ENCODE measurements at regions not wholly inside any gene's neighbourhood (a gene's known extent, or its start where the extent isn't known, plus 50 kb on each side); places are given as distances from the start of the nearest gene placed in this dataset.
A peak's percentile ranks its signal among the peaks of the same experiment; 100 is the strongest.

DNA sequence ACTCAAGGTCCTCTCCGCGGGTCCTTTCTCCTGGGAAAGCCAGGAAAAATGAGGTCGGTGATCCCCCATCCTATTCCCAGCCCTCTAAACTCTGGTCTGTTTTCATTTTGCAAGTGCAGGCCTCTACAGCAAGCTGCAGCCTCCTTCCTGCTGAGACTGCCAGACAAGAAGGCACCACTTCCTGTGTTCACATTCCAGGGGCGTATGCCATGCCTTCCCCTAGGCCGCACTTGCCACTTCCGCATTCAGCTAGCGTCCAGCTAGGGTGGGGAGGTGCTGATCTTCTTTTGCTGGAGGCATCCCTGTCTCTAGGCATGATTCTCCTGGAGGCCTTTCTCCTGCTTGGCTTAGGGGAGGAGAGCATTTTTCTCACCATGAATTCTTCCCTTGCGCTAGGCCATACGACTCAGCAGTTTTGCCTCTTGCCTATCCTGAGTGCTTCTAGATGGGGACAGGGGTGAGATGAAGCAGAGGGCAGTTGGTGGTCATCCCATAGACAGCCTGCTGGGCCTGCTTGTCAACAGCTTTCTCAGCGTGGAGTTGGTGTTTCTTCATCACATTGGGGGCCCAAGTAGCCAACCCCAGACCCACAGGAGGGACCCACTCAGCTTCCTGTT, 328.9 kb downstream of the RPS24 start:
- intact Hi-C loops (cut with micrococcal nuclease; ENCODE audit: unreplicated experiment), result no loop called here
- no TSS peak for BruUV-seq (replicated peaks)
- no peak overlapping the region for H3K4me3 ChIP-seq (ENCODE audit: low read depth, low read length, poor library complexity, severe bottlenecking)
- peak overlapping the region; percentile 23 for H3K27ac ChIP-seq (ENCODE audit: low read depth, low read length, poor library complexity, severe bottlenecking)
- no peak for DNase-seq (ENCODE audit: low spot score)
- TF ChIP-seq, protein P1, sequence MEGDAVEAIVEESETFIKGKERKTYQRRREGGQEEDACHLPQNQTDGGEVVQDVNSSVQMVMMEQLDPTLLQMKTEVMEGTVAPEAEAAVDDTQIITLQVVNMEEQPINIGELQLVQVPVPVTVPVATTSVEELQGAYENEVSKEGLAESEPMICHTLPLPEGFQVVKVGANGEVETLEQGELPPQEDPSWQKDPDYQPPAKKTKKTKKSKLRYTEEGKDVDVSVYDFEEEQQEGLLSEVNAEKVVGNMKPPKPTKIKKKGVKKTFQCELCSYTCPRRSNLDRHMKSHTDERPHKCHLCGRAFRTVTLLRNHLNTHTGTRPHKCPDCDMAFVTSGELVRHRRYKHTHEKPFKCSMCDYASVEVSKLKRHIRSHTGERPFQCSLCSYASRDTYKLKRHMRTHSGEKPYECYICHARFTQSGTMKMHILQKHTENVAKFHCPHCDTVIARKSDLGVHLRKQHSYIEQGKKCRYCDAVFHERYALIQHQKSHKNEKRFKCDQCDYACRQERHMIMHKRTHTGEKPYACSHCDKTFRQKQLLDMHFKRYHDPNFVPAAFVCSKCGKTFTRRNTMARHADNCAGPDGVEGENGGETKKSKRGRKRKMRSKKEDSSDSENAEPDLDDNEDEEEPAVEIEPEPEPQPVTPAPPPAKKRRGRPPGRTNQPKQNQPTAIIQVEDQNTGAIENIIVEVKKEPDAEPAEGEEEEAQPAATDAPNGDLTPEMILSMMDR (conservative IDR thresholded peaks at IDR 0.05; ENCODE audit: low read depth, low read length), result no peak
- TF ChIP-seq EZH2 (IDR thresholded peaks at IDR 0.05; ENCODE audit: borderline replicate concordance, low read depth, low read length, poor library complexity, severe bottlenecking), result no peak
- ChIA-PET CTCF (no interaction called here), POLR2A (ENCODE audit: low non-redundant PET) (no interaction called here)
- H3K9me3 ChIP-seq (ENCODE audit: low read depth, low read length, poor library complexity, severe bottlenecking), result no peaks in the 10 kb centered on the region
- H3K27me3 ChIP-seq (replicated peaks; ENCODE audit: insufficient read depth, low read depth, low read length, poor library complexity), result no peaks in the 10 kb centered on the region
- H3K4me1 ChIP-seq (ENCODE audit: insufficient read depth, low read length, poor library complexity, severe bottlenecking), result no peaks in the 10 kb centered on the region
- no peaks in the 10 kb centered on the region for H3K36me3 ChIP-seq (ENCODE audit: insufficient read depth, low read length, poor library complexity, severe bottlenecking)

DNA sequence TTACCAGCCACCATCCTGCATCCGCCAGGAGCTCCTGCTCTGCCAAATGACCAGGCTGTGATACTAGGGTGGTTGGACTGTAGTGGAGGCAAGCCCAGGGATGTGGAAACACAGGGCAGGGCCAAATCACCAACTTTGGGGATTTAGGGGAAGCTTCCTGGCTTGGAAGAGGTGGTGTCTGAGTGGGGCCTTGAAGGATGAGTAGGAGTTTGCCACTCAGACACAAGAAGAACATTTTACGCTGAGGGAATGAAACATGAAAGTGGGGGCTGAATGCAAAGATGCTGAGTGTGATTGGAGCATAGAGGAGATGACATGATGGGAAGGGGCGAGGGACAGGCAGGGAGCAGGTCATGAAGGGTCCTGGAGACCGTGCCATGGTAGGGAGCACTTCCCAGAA, 329.5 kb downstream of the RPS24 start:
- intact Hi-C loops (cut with micrococcal nuclease; ENCODE audit: unreplicated experiment), result no loop called here
- TF ChIP-seq, protein P1 (conservative IDR thresholded peaks at IDR 0.05; ENCODE audit: low read depth, low read length), result no peak
- no peak for TF ChIP-seq EZH2 (IDR thresholded peaks at IDR 0.05; ENCODE audit: borderline replicate concordance, low read depth, low read length, poor library complexity, severe bottlenecking)
- no peak overlapping the region for H3K4me3 ChIP-seq (ENCODE audit: low read depth, low read length, poor library complexity, severe bottlenecking)
- H3K4me1 ChIP-seq (ENCODE audit: insufficient read depth, low read length, poor library complexity, severe bottlenecking), result no peaks in the 10 kb centered on the region
- no peaks in the 10 kb centered on the region for H3K36me3 ChIP-seq (ENCODE audit: insufficient read depth, low read length, poor library complexity, severe bottlenecking)
- ChIA-PET CTCF (no interaction called here), POLR2A (ENCODE audit: low non-redundant PET) (no interaction called here)
- no peak for DNase-seq (ENCODE audit: low spot score)
- no TSS peak for BruUV-seq (replicated peaks)
- H3K27me3 ChIP-seq (replicated peaks; ENCODE audit: insufficient read depth, low read depth, low read length, poor library complexity), result no peaks in the 10 kb centered on the region
- no peak overlapping the region for H3K27ac ChIP-seq (ENCODE audit: low read depth, low read length, poor library complexity, severe bottlenecking)
- H3K9me3 ChIP-seq (ENCODE audit: low read depth, low read length, poor library complexity, severe bottlenecking), result no peaks in the 10 kb centered on the region

DNA sequence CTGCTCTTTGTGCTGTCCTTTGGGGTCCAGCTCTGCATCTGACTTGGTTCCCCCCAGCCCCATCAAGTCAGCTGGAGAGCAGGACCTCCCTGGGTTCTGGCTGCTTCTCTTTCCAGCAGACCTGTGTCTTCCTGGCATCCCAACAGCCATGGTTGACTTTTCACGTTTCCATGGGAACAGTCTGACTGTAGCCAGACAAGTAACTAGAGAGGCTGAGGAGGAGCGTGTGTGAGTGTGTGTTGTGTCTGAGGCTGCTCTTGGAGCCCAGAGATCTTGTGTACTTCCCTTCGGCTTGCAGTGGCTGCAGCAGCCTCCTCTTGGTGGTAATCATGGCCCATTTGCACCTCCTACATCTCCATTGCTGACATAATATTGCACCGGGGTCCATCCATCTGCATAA, 332.0 kb downstream of the RPS24 start:
- no peak for DNase-seq (ENCODE audit: low spot score)
- H3K27ac ChIP-seq (ENCODE audit: low read depth, low read length, poor library complexity, severe bottlenecking), result no peak overlapping the region
- intact Hi-C loops (cut with micrococcal nuclease; ENCODE audit: unreplicated experiment), result no loop called here
- TF ChIP-seq EZH2 (IDR thresholded peaks at IDR 0.05; ENCODE audit: borderline replicate concordance, low read depth, low read length, poor library complexity, severe bottlenecking), result no peak
- TF ChIP-seq, protein P1 (conservative IDR thresholded peaks at IDR 0.05; ENCODE audit: low read depth, low read length), result no peak
- ChIA-PET CTCF (no interaction called here), POLR2A (ENCODE audit: low non-redundant PET) (no interaction called here)
- no peaks in the 10 kb centered on the region for H3K4me1 ChIP-seq (ENCODE audit: insufficient read depth, low read length, poor library complexity, severe bottlenecking)
- H3K9me3 ChIP-seq (ENCODE audit: low read depth, low read length, poor library complexity, severe bottlenecking), result no peaks in the 10 kb centered on the region
- BruUV-seq (replicated peaks), result no TSS peak
- H3K27me3 ChIP-seq (replicated peaks; ENCODE audit: insufficient read depth, low read depth, low read length, poor library complexity), result no peaks in the 10 kb centered on the region
- H3K4me3 ChIP-seq (ENCODE audit: low read depth, low read length, poor library complexity, severe bottlenecking), result no peak overlapping the region
- no peaks in the 10 kb centered on the region for H3K36me3 ChIP-seq (ENCODE audit: insufficient read depth, low read length, poor library complexity, severe bottlenecking)
